ENCODE measurements at regions not wholly inside any gene's neighbourhood (a gene's known extent, or its start where the extent isn't known, plus 50 kb on each side); places are given as distances from the start of the nearest gene placed in this dataset.
A peak's percentile ranks its signal among the peaks of the same experiment; 100 is the strongest.

GRCh38 chr1:178572604-178573003 is 59.7 kb downstream of the TEX35 start:
- H3K4me3 ChIP-seq (ENCODE audit: low read depth, low read length): no peak overlapping the region
- DNase-seq (ENCODE audit: low read depth): no peak
- TF ChIP-seq, protein P1, sequence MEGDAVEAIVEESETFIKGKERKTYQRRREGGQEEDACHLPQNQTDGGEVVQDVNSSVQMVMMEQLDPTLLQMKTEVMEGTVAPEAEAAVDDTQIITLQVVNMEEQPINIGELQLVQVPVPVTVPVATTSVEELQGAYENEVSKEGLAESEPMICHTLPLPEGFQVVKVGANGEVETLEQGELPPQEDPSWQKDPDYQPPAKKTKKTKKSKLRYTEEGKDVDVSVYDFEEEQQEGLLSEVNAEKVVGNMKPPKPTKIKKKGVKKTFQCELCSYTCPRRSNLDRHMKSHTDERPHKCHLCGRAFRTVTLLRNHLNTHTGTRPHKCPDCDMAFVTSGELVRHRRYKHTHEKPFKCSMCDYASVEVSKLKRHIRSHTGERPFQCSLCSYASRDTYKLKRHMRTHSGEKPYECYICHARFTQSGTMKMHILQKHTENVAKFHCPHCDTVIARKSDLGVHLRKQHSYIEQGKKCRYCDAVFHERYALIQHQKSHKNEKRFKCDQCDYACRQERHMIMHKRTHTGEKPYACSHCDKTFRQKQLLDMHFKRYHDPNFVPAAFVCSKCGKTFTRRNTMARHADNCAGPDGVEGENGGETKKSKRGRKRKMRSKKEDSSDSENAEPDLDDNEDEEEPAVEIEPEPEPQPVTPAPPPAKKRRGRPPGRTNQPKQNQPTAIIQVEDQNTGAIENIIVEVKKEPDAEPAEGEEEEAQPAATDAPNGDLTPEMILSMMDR (IDR thresholded peaks at IDR 0.05; ENCODE audit: control insufficient read depth, extremely low read depth, insufficient read depth): no peak

DNA sequence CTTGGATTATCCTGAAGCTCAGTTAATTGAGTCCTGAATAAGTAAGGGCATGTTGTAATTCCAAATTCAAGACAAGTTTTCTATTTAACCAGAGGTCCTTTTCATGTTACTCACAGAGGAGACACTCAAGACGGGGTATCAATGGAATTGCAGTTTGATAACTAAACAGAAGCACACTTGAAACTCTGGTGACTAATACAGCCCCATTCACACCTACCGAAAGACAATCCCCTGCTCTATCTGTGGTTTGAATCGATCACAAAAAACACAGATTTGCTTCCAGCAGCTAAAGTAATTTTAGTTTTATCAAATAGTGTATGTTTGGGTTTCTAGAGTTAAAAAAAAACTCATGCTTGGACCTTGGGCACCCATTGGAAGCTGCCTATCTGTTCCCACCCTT is 60.4 kb downstream of the TEX35 start:
- DNase-seq (ENCODE audit: low read depth): no peak
- no peak overlapping the region for H3K4me3 ChIP-seq (ENCODE audit: low read depth, low read length)
- TF ChIP-seq, protein P1 (IDR thresholded peaks at IDR 0.05; ENCODE audit: control insufficient read depth, extremely low read depth, insufficient read depth): no peak

DNA sequence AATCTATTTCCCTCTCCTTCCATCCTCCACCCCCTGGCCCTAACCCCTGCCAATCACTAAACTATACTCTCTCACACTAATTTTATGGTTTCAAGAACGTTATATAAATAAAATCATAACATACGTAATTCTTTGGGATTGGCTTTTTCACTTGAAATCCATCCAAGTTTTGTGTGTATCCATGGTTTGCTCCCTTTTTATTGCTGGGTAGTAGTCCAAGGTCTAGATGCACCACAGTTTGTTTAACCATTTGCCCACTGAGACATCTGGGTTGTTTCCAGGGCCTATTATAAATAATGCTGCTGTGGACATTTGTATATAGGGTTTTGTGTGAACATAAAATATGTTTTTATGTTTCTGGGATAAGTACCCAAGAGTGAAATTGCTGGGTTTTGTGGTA is 61.4 kb downstream of the TEX35 start:
- no peak overlapping the region for H3K4me3 ChIP-seq (ENCODE audit: low read depth, low read length)
- DNase-seq (ENCODE audit: low read depth): peak; percentile 89
- TF ChIP-seq, protein P1 (IDR thresholded peaks at IDR 0.05; ENCODE audit: control insufficient read depth, extremely low read depth, insufficient read depth): no peak

DNA sequence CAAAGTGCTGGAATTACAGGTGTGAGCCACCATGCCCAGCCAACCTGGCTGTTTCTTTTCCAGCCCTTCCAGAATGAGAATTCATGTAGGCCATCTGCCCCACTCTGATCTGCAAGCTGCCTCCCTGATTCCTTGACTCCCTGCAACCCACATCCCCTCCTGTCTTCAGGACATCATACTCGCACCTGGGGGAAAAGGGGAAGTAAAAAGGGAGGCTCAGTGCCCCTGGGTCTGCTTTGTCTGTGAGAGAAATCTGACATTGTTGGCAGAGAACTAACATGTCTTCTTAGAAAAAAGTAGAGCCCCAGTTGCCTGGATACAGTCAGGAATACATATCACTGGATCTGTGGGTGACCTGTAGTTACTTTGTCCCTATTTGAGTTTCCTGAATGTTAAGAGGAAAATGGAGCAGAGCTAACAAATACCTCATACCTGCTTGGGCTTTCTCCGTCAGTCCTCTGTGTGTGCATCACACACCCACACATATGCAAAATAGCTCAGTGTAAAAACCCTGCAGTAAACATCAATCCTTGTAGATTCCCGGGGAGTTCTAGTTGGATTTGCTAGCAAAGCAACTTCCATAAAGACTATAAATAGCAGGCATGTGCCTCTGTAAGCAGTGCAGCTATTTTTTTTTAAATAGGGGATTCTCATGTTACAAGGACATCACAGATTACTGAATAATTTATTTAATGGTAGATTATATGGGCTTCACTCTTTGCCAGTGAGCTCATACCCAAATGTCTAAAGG is 62.9 kb downstream of the TEX35 start:
- H3K4me3 ChIP-seq (ENCODE audit: low read depth, low read length): no peak overlapping the region
- DNase-seq (ENCODE audit: low read depth): peak; percentile 7
- TF ChIP-seq, protein P1 (IDR thresholded peaks at IDR 0.05; ENCODE audit: control insufficient read depth, extremely low read depth, insufficient read depth): no peak

DNA sequence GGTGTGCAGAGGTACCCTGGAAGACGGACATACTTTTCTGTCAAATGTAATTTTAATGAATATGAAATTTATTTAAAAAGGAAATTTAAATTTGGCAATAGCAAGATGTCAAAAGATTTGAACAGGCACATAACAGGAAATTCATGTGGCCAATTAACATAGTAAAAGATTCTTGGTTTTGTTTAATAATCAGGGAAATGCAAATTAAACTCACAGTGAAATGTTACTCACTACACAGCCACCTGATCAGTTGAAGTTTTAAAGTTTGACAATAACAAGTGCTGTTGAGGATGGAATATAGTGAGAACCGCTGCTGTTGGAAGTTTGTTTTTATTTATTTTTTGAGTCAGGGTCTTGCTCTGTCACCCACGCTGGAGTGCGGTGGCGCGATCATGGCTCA is 63.9 kb downstream of the TEX35 start:
- no peak overlapping the region for H3K4me3 ChIP-seq (ENCODE audit: low read depth, low read length)
- no peak for DNase-seq (ENCODE audit: low read depth)
- TF ChIP-seq, protein P1 (IDR thresholded peaks at IDR 0.05; ENCODE audit: control insufficient read depth, extremely low read depth, insufficient read depth): no peak

DNA sequence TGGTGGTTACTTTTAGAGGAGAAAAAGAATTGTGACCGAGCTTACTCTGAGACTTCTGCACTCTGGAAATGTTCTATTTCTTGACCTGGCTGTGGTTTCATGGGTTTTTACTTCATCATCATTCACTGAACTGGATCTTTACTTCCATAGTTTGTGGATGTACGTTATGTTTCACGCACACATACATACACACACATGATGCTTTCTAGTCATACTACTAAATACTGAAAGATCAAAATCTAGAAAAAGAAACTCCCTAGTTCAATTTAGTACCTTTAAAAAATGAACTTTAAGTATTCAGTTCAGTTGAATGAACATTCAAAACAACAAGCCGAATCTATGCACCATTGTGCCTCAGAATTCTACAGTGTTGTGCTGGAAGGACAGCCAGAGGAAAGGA is 65.0 kb downstream of the TEX35 start:
- H3K4me3 ChIP-seq (ENCODE audit: low read depth, low read length): no peak overlapping the region
- no peak for DNase-seq (ENCODE audit: low read depth)
- TF ChIP-seq, protein P1 (IDR thresholded peaks at IDR 0.05; ENCODE audit: control insufficient read depth, extremely low read depth, insufficient read depth): no peak

GRCh38 chr1:178578541-178578940 is 65.6 kb downstream of the TEX35 start:
- no peak for DNase-seq (ENCODE audit: low read depth)
- TF ChIP-seq, protein P1 (IDR thresholded peaks at IDR 0.05; ENCODE audit: control insufficient read depth, extremely low read depth, insufficient read depth): no peak

More at GRCh38 chr1:178578541-178578940, 65.6 kb downstream of the TEX35 start:
- no peak overlapping the region for H3K4me3 ChIP-seq (ENCODE audit: low read depth, low read length)

All from LNCaP clone FGC (cell line).